HG03520 (cell line): ENCODE measurements at regions not wholly inside any gene's neighbourhood (a gene's known extent, or its start where the extent isn't known, plus 50 kb on each side); places are given as distances from the start of the nearest gene placed in this dataset.

Source experiments
- ATAC-seq: cut with Tn5 transposase; IDR thresholded peaks from one replicate; pipeline ENCODE4 v1.9.1; 2021; ENCODE audit warnings: mild to moderate bottlenecking, moderate library complexity; ENCODE audit not compliant: unreplicated experiment

DNA sequence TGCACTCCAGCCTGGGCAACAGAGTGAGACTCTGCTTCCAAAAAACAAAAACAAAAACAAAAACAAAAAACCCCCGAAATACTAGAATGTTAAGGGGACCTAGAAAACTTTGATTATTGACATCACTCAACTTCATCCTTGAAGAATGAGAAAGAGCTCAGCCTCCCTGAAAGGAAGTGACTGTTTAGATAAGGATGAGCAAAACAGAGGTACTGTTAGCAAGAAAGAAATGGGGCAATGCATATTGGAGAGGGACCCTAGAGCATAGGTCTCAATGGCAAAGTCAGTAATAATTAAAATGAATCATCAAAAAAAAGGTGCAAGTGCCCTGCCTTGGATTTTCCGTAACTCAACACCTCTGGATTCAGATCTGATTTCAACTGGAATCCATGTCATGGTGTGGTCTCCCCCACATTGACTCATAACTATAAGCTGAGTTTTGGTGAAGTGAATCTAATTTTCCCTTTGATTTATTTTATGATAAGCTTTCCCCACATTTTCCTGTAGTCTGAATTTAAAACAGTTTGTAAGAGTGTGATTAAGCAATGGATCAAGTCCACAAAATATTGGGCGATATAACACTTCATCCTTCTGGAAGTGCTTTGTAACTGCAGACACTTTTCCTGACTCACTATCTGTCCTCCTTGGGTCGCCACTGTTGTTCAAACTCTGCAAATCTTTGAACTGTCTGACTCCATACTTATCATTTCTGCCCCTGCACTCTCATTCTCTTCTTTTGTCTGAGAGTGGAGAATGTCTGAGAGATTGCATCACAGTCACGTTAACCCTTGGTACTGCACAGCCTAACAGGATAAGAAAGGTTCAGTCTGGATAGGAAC, 224.8 kb upstream of the LYZL1 start:
- ATAC-seq = no peak

DNA sequence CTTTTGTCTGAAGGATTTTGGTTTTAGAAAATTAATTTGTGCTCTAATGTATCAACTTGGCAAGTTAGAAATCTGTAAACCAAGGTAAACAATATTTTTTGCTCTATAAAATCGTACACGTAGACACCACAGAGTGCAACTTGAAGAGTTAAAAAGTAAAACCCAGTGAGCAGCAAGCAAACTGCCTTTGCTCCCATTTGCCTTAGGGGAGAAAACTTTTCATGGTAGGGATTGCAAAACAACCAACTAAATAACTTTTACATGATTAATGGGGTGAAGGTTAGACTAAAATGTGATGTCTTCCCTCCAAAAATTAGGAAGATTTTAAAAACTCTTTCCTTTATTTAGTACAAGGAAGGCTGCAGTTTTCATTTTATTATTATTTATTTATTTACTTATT, 224.2 kb upstream of the LYZL1 start:
- no peak for ATAC-seq

DNA sequence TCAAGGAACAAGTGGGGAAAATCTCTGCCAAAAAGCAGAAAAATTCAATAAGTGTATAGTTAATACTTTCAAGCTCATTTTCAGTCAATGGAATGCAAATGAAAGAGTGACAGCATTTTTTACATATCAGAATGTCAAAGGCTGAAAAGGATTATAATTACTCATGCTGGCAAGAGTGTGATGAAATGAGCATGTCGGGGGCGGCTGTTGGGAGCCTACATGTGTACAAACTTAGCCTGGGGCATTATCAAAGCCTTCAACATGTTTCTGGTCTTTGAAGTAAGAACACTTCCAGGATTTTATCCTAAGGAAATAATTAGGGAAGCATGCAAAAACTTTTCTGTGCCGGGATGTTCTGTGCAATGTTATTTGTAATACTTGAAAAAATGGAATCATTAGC, 221.7 kb upstream of the LYZL1 start:
- ATAC-seq = no peak

DNA sequence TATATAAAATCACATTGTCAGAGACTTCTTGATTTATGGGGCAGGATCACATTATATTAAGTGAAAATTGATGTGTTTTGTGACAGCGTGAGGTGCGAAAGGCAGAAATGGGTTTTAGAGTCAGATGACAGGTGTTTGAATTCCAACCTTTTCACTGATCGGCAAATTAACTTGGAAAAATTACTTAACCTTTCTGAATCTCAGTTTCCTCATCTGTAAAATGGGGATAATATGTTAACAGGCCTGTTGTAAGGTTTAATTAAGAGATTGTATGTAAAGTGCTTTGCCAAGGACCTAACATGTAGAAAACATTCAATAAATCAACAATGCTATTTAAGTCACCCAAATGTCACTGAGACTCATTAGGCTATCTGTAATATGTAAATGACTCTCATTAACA, 221.2 kb upstream of the LYZL1 start:
- no peak for ATAC-seq

DNA sequence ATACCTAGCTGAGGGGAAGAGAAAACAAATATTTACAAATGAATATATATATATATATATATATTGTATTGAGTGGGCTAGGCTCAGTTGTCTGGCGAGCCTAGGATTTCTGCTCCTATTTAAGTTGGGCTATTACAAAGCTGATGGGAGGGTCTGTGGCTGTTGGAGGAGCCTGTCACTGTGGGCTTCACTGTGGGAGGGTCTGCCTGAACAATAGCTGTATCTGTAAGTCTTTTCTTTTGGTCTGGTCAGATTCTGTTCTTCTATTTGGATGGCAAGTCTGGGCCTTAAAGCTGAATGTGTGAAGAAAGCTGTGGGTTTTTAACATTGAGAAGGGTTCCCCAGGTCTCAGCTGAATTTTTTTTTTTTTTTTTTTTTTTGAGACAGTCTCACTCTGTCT, 220.6 kb upstream of the LYZL1 start:
- ATAC-seq = no peak

DNA sequence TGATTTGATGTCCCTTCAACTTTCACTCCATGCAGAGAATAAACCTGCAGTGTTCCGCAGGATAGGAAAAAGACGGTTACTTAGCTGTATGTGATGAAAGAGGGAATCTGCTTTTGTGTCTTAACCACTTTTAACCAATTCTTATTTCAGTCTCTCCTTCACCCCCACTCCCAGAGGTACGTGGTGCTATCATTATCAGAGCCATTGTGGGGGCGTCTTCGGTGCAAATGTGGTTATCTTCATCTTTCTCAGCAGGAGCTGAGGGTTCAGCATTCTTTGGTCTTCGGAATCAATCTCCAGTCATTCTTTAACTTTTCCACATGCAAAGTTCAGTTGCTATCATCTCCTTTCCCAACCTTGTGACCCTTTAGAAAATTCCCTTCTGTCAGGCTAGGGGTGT, 219.9 kb upstream of the LYZL1 start:
- no peak for ATAC-seq

DNA sequence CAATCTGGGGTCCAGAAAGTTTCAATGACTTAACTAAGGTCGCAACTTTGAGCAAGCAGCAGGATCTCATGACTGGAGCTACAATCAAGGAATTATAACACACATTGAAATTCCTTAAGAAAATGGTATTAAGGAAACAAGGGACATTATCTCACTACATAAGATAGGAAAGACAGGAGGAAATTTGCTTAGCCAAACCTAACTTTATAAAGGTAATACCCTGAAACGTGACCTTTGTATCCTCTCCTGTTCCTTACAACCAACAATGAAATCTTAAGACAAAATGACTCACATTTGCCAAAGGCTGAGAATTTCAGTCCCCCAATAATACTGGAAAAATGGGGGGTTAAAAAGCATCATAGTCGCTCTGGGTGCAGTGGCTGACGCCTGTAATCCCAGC, 218.9 kb upstream of the LYZL1 start:
- no peak for ATAC-seq

DNA sequence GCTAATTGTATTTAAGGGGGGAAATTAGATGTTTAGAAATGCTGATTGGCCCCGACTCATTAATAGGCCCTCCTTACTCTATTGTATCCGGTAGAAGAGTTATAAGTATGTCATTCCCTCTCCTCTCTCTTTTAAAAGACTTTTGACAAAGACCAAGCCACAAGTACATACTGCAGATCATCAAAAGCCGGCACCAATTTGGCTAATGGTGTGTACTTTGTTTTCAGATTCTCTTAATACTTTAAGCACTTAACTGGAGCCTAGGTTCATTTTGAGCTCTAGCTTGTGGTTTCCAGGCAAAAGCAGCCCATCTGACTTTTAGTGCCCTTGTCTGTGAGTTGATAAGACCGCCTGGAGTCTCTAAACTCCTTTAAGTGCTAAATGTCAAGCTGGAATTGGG, 210.0 kb upstream of the LYZL1 start:
- no peak for ATAC-seq

DNA sequence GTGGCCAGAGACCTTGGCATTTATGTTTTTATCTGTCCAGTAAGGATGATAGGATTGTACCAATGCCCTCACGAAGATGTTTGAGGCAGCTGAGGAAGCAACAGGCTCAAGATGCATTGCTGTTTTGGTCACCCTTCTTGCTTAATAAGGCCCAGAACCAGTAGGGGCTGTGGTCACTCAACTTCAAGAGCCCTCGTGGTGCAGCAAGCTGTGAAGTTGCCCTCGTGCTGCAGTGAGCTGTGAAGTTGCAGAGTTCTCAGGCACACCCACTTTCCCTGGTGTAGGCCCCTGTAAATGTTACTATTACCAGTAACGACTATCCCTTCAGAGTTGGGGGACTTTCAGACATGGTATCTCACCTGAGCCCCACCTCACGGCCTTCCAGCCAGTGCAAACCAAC, 207.6 kb upstream of the LYZL1 start:
- no peak for ATAC-seq

DNA sequence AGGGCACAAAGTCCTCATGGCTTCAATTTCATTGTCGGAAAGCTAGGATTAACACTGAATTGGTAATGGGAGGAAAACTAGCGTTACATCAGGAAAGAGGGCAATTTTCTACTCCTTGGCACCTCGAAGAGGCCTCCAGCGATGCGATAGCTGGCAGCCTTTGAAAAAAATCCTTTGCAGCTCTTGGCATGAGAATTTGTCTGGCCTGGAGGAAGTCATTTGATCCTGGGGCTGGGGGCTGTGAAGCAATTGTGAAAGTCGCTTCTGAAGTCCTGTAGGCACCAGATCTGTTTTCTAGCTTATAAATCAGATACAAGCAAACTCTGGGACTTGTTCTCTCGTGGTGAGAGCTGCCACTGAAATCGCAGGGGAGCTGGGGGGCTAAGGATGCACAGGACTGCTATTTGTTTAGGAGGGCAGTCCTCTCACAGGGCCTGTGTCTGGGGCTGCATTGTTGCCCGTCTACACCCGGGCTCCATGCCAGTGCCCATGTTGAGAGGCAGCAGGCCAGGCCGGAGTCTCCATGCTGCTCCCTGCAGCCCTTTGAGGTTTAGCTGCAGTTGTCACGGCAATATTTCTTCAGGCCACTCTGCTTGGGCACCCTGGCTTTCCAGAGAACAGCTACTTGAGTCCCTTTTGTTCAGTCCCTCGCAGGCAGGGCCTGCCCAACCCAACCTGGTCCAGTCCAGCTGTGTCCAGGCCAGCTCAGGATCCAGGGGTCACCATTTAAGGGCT, 206.8 kb upstream of the LYZL1 start:
- no peak for ATAC-seq

DNA sequence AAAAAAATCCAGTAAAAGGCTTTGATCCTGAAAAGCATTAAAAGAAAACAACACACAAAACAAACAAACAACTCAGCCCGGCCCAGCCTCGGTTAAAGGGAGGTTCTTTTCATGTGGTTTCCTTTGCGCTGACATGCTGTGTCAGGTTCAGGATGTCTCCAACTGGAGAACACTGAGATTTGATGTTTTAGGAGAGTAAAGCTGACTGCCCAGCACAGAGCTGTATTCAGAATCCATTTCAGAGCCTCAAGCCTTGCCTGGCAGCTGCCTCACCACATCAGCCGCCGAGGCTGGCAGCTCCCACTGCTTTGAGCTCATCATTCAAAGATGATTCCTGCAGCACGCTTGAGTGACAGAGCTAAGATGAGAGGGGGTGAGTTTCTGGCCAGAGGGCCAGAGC, 205.8 kb upstream of the LYZL1 start:
- no peak for ATAC-seq

DNA sequence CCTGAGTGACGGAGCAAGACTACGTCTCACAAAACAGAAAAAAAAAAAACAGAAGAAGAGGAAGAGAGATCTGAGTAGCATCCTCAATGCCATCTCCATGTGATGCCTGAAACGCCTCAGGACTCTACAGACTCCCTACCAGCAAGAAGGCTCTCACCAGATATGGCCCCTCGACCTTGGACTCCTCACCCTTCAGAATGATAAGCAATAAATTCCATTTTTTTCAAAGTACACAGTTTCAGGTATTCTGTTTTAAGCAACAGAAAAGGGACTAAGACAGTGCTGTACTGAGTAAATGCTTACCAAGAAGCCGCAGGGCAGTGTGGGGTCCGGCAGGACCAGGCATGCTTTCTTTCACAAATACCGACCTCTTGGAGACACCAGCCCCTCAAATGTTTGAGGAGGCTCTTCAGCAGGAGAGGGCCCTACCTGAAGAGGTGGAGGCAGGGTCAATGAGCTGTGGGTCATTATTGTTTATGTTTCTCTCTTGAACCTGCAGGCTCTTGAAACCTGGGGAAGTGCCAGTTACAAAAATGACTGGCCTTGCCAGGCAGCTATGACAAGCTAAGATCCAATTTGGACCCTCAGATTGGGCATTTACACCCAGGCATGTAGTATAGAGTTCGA, 204.1 kb upstream of the LYZL1 start:
- no peak for ATAC-seq

DNA sequence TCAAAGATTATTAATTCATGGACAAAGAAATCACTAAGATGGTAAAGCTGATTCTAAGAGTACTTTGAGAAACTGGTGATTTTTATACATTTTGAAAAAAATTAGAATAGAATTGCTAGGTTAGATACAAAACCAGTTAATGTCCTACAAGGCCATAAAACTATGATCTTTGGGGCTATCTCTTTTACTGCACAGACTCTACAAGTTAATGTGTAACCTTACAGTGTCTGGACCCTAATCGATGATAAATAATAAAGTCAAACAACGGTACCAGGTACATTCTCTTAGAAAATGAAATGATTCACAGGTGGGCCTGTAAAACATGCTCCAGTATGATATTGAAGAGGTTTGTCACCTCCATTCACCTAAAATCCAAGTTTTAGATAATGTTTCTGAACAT, 199.8 kb upstream of the LYZL1 start:
- no peak for ATAC-seq

DNA sequence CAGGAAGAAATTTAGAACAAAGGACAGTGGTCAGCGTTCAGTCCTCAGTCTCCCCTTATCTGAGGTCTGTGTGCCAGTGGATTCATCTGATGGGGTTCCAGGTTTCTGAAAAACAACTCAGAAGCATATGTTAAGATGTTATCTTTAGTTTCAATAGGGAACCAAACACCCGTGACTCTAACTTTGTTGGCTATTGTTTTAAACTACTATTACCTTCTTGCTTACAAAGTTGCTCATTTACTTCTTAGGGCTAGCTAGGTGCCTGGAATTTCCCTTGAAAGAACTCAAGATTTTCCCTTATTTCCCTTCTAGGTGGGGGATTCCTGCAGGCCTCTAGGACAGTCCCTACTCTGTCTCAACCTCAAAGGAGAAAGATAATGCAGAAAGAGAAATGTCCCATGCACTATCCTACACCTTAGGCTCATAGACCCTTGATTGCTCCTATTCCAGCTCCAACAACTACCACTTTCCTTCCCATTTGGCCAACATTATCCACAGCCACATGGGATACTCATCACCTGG, 192.5 kb upstream of the LYZL1 start:
- no peak for ATAC-seq

DNA sequence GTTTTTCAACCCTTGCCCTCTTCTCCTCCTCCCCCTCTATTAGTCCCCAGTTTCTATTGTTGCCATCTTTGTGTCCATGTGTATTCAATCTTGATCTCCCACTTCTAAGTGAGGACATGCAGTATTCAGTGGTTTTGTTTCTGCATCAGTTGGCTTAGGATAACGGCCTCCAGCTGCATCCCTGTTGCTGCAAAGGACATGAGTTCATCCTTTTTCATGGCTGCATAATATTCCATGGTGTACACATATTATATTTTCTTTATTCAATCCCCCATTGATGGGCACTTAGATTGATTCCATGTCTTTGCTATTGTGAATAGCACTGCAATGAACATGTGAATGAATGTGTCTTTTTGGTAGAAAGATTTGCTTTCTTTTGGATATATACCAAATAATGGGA, 190.4 kb upstream of the LYZL1 start:
- no peak for ATAC-seq

DNA sequence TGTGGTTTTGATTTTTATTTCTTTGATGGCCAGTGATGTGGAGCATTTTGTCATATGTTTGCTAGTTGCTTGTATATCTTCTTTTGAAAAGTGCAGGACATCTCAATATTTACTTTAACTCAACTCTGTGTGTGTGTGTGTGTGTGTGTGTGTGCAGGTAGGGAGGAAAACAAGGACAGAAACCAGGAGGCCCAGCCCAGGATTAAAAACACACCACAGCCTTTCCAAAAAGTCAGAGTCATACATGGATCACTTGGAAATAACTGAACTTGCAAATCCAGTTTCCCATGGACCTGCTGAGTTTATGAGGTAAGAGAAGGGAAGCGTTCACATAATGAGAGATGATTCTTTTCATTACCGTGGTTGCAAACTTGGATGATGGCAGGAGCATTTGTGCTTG, 189.9 kb upstream of the LYZL1 start:
- ATAC-seq = no peak

DNA sequence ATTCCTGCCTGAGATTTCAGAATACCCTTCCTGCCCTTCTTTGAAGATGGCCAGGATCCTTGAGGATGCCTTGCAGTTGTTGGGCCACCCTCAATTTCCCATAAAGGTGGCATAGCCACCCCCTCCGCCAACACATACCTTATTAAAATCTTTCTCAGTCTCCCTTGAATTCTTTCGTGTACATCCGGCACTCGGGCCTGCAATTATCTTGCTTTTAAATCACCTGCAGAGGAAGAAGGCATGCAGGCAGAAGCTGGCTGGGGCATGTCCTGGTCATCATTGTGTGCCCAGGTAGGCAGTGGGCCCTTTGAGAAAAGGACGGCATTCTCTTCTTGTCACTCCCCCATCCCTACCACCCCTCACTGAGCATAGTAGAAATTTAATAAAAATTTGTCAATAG, 189.5 kb upstream of the LYZL1 start:
- no peak for ATAC-seq

DNA sequence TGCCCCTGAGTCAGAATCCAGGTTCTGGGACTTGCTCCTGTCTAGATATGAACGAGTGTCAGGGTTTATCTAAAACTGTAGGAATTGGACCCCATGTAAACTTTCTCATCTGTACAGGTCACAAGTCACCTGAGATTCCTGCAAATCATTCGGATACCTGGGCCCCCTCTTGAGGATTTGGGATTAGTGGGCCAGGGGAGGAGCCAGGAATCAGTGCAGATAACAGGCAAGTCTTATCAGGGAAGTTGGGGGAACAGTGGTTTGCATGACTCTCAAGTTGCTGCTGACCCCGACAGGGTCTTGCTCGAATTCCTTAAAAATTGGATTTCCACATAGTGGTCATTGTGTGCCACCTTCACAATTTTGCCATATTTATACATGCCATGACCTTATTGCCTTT, 188.4 kb upstream of the LYZL1 start:
- ATAC-seq = no peak

DNA sequence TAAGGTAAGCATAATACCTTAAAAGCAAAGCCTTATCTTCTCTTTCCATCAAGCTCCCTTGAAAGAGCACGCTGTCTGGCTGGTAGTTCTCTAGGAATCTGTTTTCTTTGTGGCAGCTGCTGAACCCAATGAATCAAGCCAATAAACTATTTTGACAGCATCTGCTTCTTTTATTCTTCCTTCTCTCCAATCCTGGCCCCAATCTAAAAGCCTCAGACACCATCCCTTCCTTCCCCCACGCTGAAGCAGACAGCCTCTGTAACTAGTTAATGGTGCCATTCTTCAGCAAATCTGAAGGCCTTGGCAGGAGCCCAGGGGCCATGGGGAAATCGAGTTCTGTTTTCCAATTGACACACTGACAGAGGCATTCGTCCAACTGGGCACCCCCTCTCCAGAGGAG, 186.6 kb upstream of the LYZL1 start:
- no peak for ATAC-seq

DNA sequence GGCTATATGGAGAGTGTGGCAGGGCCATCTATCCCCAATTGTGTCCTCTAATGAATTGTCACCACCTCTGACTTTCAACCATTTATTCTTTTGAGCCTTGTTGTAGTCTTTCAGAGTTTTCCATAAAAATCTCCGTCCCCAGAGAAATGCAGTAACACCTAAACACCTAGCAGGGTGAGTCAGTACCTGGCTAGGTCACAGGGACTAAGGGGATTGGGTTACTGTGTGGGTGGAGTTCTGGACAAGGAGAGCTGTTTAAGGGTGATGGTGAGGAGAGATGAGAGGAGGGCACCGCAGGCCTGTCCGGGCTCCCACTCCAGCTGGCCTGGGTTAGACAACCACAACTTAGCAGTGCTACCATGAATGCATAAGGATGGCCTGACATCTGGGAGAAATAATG, 186.2 kb upstream of the LYZL1 start:
- no peak for ATAC-seq

DNA sequence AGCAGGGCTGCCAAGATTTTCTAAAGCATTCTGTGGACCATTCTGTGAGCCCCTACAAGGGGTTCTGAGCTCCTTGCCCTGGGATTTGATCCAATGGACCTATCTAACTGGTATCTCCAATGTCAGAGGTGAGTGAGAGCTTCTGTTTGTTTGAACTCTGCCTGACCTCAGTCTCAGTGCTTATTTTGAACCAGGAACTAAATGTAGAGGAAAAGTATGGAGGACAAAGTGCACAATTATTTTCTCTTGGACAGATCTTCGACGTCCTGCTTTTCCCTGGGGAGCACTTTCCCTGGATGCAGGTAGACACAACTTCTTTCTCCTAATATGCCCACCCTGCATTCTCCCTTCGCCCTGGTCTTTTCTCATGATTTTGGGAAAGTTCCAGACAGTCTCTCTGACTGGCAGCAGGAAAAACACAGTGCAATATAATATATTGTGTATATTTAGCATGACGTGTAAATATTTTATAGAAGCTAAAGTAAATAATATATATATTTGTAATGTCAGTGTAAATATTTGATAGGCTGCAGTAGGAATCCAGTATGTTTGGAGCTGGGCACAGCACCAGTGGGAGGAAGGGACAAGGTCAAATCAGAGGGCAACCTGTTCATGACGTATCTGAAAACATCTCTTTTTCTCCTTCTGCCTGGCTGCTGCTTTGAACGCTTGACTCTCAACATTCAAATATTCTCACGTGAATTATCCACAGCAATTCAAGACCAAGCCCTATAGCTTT, 184.0 kb upstream of the LYZL1 start:
- ATAC-seq = no peak
